IMR-90 (cell line): ENCODE measurements at regions not wholly inside any gene's neighbourhood (a gene's known extent, or its start where the extent isn't known, plus 50 kb on each side); places are given as distances from the start of the nearest gene placed in this dataset.

ENCODE experiments used
- ATAC-seq: fragments of 200-7000 bp; cut with Tn5 transposase; 2 replicates; pipeline ENCODE4 v1.9.1; 2020; ENCODE audit warnings: low read depth, mild to moderate bottlenecking, moderate library complexity
- BruUV-seq: library from RNA; stranded (reverse); fragments of 400-500 nt; replicated peaks from 2 replicates; lab custom pipeline; 2021; lab: Mats Ljungman, UMichigan
- CTCF ChIA-PET: fragments of 300-600 bp; formaldehyde crosslinking; extraction: SDS; loops from one replicate; lab custom pipeline; 2021; ENCODE audit warnings: antibody characterized with exemption; lab: Yijun Ruan, JAX
- POLR2A ChIA-PET: fragments of 300-600 bp; sonication (Branson Sonifier 250); formaldehyde crosslinking; loops from one replicate; lab custom pipeline; 2022; ENCODE audit warnings: antibody characterized with exemption; ENCODE audit not compliant: unreplicated experiment; lab: Charles Lee
- DNase-seq: peaks from one replicate; pipeline ENCODE4 v3.0.0; 2013
- H2AFZ ChIP-seq: replicated peaks from 2 replicates; pipeline ENCODE3; 2013; ENCODE audit warnings: low read length, mild to moderate bottlenecking; ENCODE audit not compliant: poor library complexity
- H2AK5ac ChIP-seq: 2 replicates; pipeline ENCODE4 v1.6.1; 2013; ENCODE audit warnings: low read depth, low read length, inconsistent platforms
- H2AK9ac ChIP-seq: replicated peaks from 2 replicates; pipeline ENCODE3; 2013; ENCODE audit warnings: mild to moderate bottlenecking, low read depth, low read length, moderate library complexity; ENCODE audit not compliant: poor library complexity
- H2BK120ac ChIP-seq: 2 replicates; pipeline ENCODE4 v1.6.1; 2013; ENCODE audit warnings: low read depth, low read length, inconsistent platforms
- H2BK15ac ChIP-seq: 3 replicates; pipeline ENCODE4 v1.6.1; 2013; ENCODE audit warnings: low read depth, low read length, inconsistent platforms
- H2BK20ac ChIP-seq: 2 replicates; pipeline ENCODE4 v1.6.1; 2013; ENCODE audit warnings: low read depth, mild to moderate bottlenecking, inconsistent platforms, low read length, moderate library complexity
- H2BK5ac ChIP-seq: 2 replicates; pipeline ENCODE4 v1.6.1; 2013; ENCODE audit warnings: mild to moderate bottlenecking, low read depth, low read length, inconsistent platforms; ENCODE audit not compliant: poor library complexity, severe bottlenecking
- H3K14ac ChIP-seq: replicated peaks from 2 replicates; pipeline ENCODE4 v1.6.1; 2013; ENCODE audit warnings: low read depth, low read length, inconsistent platforms
- H3K18ac ChIP-seq: 2 replicates; pipeline ENCODE4 v1.6.1; 2013; ENCODE audit warnings: low read depth, low read length, control low read depth
- H3K23ac ChIP-seq: 2 replicates; pipeline ENCODE4 v1.6.1; 2013; ENCODE audit warnings: low read depth, low read length, inconsistent platforms
- H3K27ac ChIP-seq: 2 replicates; pipeline ENCODE4 v1.5.1; 2013; ENCODE audit warnings: mild to moderate bottlenecking, control low read depth, low read length; ENCODE audit not compliant: insufficient read depth
- H3K27me3 ChIP-seq: 2 replicates; pipeline ENCODE4 v1.6.1; 2013; ENCODE audit warnings: low read length; ENCODE audit not compliant: control insufficient read depth, insufficient read depth
- H3K36me3 ChIP-seq: 2 replicates; pipeline ENCODE4 v1.6.1; 2013; ENCODE audit warnings: low read length, mixed read lengths; ENCODE audit not compliant: control insufficient read depth, insufficient read depth
- H3K4ac ChIP-seq: 2 replicates; pipeline ENCODE4 v1.6.1; 2013; ENCODE audit warnings: low read depth, low read length, inconsistent platforms
- H3K4me1 ChIP-seq: 2 replicates; pipeline ENCODE4 v1.6.1; 2013; ENCODE audit warnings: low read length, mixed read lengths; ENCODE audit not compliant: control insufficient read depth, insufficient read depth
- H3K4me2 ChIP-seq: 2 replicates; pipeline ENCODE4 v1.6.1; 2013; ENCODE audit warnings: low read depth, mild to moderate bottlenecking, control low read depth, low read length, moderate library complexity
- H3K4me3 ChIP-seq: 2 replicates; pipeline ENCODE4 v1.5.1; 2013; ENCODE audit warnings: low read depth, mild to moderate bottlenecking, control low read depth, low read length, moderate library complexity; ENCODE audit not compliant: insufficient read depth
- H3K56ac ChIP-seq: 2 replicates; pipeline ENCODE4 v1.6.1; 2013; ENCODE audit warnings: low read length, inconsistent platforms; ENCODE audit not compliant: insufficient read depth; ENCODE audit errors: extremely low read depth
- H3K79me1 ChIP-seq, 2 experiments: 2 replicates each; pipeline ENCODE4 v1.6.1; 2013; ENCODE audit warnings: low read length in 2 of 2, inconsistent platforms in 1 of 2, low read depth in 1 of 2
- H3K9ac ChIP-seq: 2 replicates; pipeline ENCODE4 v1.6.1; 2013; ENCODE audit warnings: low read depth, low read length, control low read depth
- H3K9me1 ChIP-seq: 2 replicates; pipeline ENCODE4 v1.6.1; 2013; ENCODE audit warnings: low read length, inconsistent platforms; ENCODE audit not compliant: insufficient read depth
- H3K9me3 ChIP-seq: 2 replicates; pipeline ENCODE4 v1.6.1; 2013; ENCODE audit warnings: low read length; ENCODE audit not compliant: control insufficient read depth, insufficient read depth
- H4K20me1 ChIP-seq: 2 replicates; pipeline ENCODE4 v1.6.1; 2013; ENCODE audit warnings: low read length, inconsistent platforms; ENCODE audit not compliant: insufficient read depth
- H4K5ac ChIP-seq: 2 replicates; pipeline ENCODE4 v1.6.1; 2013; ENCODE audit warnings: mild to moderate bottlenecking, low read depth, low read length, control low read depth
- H4K8ac ChIP-seq, 2 experiments: 2 replicates each; pipeline ENCODE4 v1.6.1; 2013; ENCODE audit warnings: low read depth in 2 of 2, low read length in 2 of 2, control low read depth in 1 of 2, inconsistent platforms in 1 of 2
- H4K91ac ChIP-seq: 2 replicates; pipeline ENCODE4 v1.6.1; 2013; ENCODE audit warnings: low read depth, low read length, inconsistent platforms; ENCODE audit not compliant: insufficient read depth
- BHLHE40 ChIP-seq: fragments of 150-350 bp; IDR thresholded peaks from 2 replicates; pipeline ENCODE4 v1.6.1; 2016; ENCODE audit warnings: mild to moderate bottlenecking, low read depth, low read length
- CEBPB ChIP-seq: IDR thresholded peaks from 2 replicates; pipeline ENCODE4 v1.6.1; 2012; ENCODE audit warnings: low read depth, low read length, improper control_type of control experiment
- CHD1 ChIP-seq: IDR thresholded peaks from 2 replicates; pipeline ENCODE4 v1.6.1; 2012; ENCODE audit warnings: low read depth, low read length, improper control_type of control experiment
- NFE2L2 ChIP-seq: fragments of 150-350 bp; IDR thresholded peaks from 2 replicates; pipeline ENCODE4 v1.6.1; 2016; ENCODE audit warnings: low read depth, mild to moderate bottlenecking, low read length
- RCOR1 ChIP-seq: IDR thresholded peaks from 2 replicates; pipeline ENCODE4 v1.6.1; 2012; ENCODE audit warnings: mild to moderate bottlenecking, low read length, improper control_type of control experiment; ENCODE audit not compliant: insufficient replicate concordance
- RFX5 ChIP-seq: IDR thresholded peaks from 2 replicates; pipeline ENCODE4 v1.8.0; 2012; ENCODE audit warnings: low read depth, mild to moderate bottlenecking, low read length, moderate library complexity
- WGBS, 2 experiments: methylation state at CpG; one replicate each; pipeline versions ENCODE4 v1.1.5 to v1.1.7; 2013; ENCODE audit warnings: missing lambda C conversion rate in 2 of 2; ENCODE audit not compliant: insufficient read length in 1 of 2; ENCODE audit errors: extremely low coverage in 2 of 2; 5-methylcytosine and 5-hydroxymethylcytosine counted together
- dilution Hi-C: fragments of 300-500 bp; cut with HindIII; formaldehyde crosslinking; loops from one replicate; pipeline ENCODE4 v1.14.3; 2018; ENCODE audit warnings: low sequenced_read_pairs; ENCODE audit not compliant: unreplicated experiment
- in situ Hi-C: fragments of 300-500 bp; cut with MboI; formaldehyde crosslinking; loops from 3 replicates; pipeline ENCODE4 v1.14.3; 2019; ENCODE audit warnings: low sequenced_read_pairs, inconsistent platforms, mixed read lengths
- intact Hi-C: fragments of 100-400 bp; cut with micrococcal nuclease; formaldehyde crosslinking; loops from 2 replicates; pipeline ENCODE4 v1.10.0; 2022

GRCh38 chr18:26617151-26617554 is 68.8 kb upstream of the KCTD1 start:
- Histone ChIP-seq H4K91ac (no peak overlapping the region), H2AK9ac (no peak overlapping the region), H3K27ac (no peak overlapping the region), H4K5ac (no peak overlapping the region), H3K9ac (no peak overlapping the region), H4K8ac (no peak overlapping the region), H3K18ac (no peak overlapping the region), H3K4ac (no peak overlapping the region), H3K27me3 (no peaks in the 10 kb centered on the region), H2BK15ac (no peak overlapping the region), H2AK5ac (no peak overlapping the region), H3K9me3 (no peaks in the 10 kb centered on the region), H3K36me3 (no peaks in the 10 kb centered on the region), H2BK20ac (no peak overlapping the region), H3K4me1 (no peaks in the 10 kb centered on the region), H2AFZ (no peak overlapping the region), H3K9me1 (no peaks in the 10 kb centered on the region), H3K14ac (no peak overlapping the region), H3K23ac (no peak overlapping the region), H3K79me1 (no peaks in the 10 kb centered on the region), H4K20me1 (no peaks in the 10 kb centered on the region), H3K4me3 (no peak overlapping the region), H3K4me2 (no peak overlapping the region), H3K56ac (no peak overlapping the region), H2BK120ac (no peak overlapping the region), H2BK5ac (no peak overlapping the region)
- dilution Hi-C loops (no loop called here), in situ Hi-C loops (no loop called here), intact Hi-C loops (no loop called here)
- TF ChIP-seq CHD1 (no peak), RFX5 (no peak), CEBPB (peak; percentile 16; the same call in 1 of the 2 replicates), RCOR1 (no peak), BHLHE40 (no peak), NFE2L2 (no peak)
- ChIA-PET CTCF (no interaction called here), POLR2A (no interaction called here)
- no CpG with 5 or more reads among the region's 3 CpGs for WGBS, 2 experiments
- DNase-seq (peak; percentile 90), ATAC-seq (peak; percentile 97)
- no TSS peak for BruUV-seq
